Sigmoid colon (tissue), 6 donors: ENCODE measurements at regions not wholly inside any gene's neighbourhood (a gene's known extent, or its start where the extent isn't known, plus 50 kb on each side); places are given as distances from the start of the nearest gene placed in this dataset.

Experiments used
- DNase-seq: peaks from one replicate; pipeline ENCODE4 v3.0.0-alpha.2; 2019
- H3K27ac ChIP-seq, 4 donors: fragments of 200-600 bp; sonication (generic); one replicate each; pipeline ENCODE4 v1.5.1; 2016 to 2019; ENCODE audit warnings: mild to moderate bottlenecking in 1 of 4
- H3K27me3 ChIP-seq, 3 donors: fragments of 200-600 bp; sonication (generic); one replicate each; pipeline ENCODE4 v1.5.1; 2019; ENCODE audit warnings: mild to moderate bottlenecking in 1 of 3
- H3K36me3 ChIP-seq, 4 donors: fragments of 200-600 bp; sonication (generic); one replicate each; pipeline ENCODE4 v1.5.1; 2016 to 2019
- H3K4me1 ChIP-seq, 4 donors: fragments of 200-600 bp; sonication (generic); one replicate each; pipeline ENCODE4 v1.5.1; 2017 to 2019
- H3K4me3 ChIP-seq, 4 donors: fragments of 200-600 bp; sonication (generic); one replicate each; pipeline ENCODE4 v1.5.1; 2017 to 2019; ENCODE audit warnings: mild to moderate bottlenecking in 2 of 4, moderate library complexity in 1 of 4
- H3K9me3 ChIP-seq, 4 donors: fragments of 200-600 bp in 3 of 4; sonication (generic) in 3 of 4; one replicate each; pipeline versions ENCODE4 v1.5.1 to v1.6.1; 2013 to 2019
- EP300 ChIP-seq, 4 donors: sonication (generic); formaldehyde crosslinking; IDR thresholded peaks; one replicate each; pipeline ENCODE4 v1.6.1; 2017; ENCODE audit warnings: antibody characterized with exemption in 4 of 4
- POLR2A ChIP-seq, 2 donors: fragments of 450-650 bp; IDR thresholded peaks; one replicate each; pipeline ENCODE4 v1.6.1; 2016; ENCODE audit warnings: antibody characterized with exemption in 2 of 2, mild to moderate bottlenecking in 2 of 2, moderate library complexity in 2 of 2
- POLR2AphosphoS5 ChIP-seq, 4 donors: sonication (generic); formaldehyde crosslinking; IDR thresholded peaks; one replicate each; pipeline ENCODE4 v1.6.1; 2017; ENCODE audit warnings: antibody characterized with exemption in 4 of 4
- WGBS, 2 donors: extraction: QIAGEN DNeasy Blood & Tissue Kit; methylation state at CpG; one replicate each; pipeline ENCODE4 v1.1.7; 2013; 5-methylcytosine and 5-hydroxymethylcytosine counted together
- intact Hi-C: fragments of 100-400 bp; cut with DNase I; formaldehyde crosslinking; loops from one replicate; pipeline ENCODE4 v1.15.1; 2023
- TF ChIP-seq, protein P1 (sequence below), 4 experiments: fragments of 450-650 bp in 3 of 4; fragments of 200-600 bp in 1 of 4; IDR thresholded peaks; one replicate each; pipeline ENCODE4 v1.5.1; 2016 to 2019; ENCODE audit warnings: antibody characterized with exemption in 4 of 4, mild to moderate bottlenecking in 3 of 4, moderate library complexity in 2 of 4
- donor health status: healthy with polysubstance abuse.
- donor health status: healthy.

DNA sequence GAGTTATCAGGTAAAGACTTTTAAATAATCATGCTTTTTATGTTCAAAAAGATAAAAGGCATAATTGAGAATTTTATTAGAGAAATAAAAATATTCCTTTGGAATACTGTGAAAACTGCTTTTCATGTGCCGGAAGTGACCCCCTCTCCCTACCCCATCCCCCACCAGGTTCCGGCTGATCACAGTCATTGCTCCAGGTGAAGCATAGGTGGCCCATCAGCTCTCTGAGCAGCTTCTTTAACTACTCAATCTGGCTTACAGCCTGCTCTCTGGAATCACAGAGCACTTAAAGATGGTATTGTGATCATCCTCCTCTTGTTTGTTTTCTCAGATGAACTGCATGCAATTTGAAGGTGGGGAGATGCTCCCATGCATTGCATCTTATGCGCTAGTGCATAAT lies 257.7 kb downstream of the EN1 start:
- TF ChIP-seq, protein P1, sequence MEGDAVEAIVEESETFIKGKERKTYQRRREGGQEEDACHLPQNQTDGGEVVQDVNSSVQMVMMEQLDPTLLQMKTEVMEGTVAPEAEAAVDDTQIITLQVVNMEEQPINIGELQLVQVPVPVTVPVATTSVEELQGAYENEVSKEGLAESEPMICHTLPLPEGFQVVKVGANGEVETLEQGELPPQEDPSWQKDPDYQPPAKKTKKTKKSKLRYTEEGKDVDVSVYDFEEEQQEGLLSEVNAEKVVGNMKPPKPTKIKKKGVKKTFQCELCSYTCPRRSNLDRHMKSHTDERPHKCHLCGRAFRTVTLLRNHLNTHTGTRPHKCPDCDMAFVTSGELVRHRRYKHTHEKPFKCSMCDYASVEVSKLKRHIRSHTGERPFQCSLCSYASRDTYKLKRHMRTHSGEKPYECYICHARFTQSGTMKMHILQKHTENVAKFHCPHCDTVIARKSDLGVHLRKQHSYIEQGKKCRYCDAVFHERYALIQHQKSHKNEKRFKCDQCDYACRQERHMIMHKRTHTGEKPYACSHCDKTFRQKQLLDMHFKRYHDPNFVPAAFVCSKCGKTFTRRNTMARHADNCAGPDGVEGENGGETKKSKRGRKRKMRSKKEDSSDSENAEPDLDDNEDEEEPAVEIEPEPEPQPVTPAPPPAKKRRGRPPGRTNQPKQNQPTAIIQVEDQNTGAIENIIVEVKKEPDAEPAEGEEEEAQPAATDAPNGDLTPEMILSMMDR (IDR thresholded peaks at IDR 0.05), result no peak
- TF ChIP-seq POLR2A (IDR thresholded peaks at IDR 0.05), result no peak
- no peak for TF ChIP-seq POLR2AphosphoS5 (IDR thresholded peaks at IDR 0.05)
- no peak for TF ChIP-seq EP300 (IDR thresholded peaks at IDR 0.05)
- no peaks in the 10 kb centered on the region for H3K9me3 ChIP-seq
- WGBS, 2 donors, result 82 to 91% methylated on average over 3 of the region's 3 CpGs
- no peaks in the 10 kb centered on the region for H3K36me3 ChIP-seq
- H3K27me3 ChIP-seq, result no peaks in the 10 kb centered on the region
- H3K4me1 ChIP-seq, result no peaks in the 10 kb centered on the region
- intact Hi-C loops, result no loop called here
- H3K4me3 ChIP-seq, result no peak overlapping the region
- H3K27ac ChIP-seq, result no peak overlapping the region
- DNase-seq, result no peak

DNA sequence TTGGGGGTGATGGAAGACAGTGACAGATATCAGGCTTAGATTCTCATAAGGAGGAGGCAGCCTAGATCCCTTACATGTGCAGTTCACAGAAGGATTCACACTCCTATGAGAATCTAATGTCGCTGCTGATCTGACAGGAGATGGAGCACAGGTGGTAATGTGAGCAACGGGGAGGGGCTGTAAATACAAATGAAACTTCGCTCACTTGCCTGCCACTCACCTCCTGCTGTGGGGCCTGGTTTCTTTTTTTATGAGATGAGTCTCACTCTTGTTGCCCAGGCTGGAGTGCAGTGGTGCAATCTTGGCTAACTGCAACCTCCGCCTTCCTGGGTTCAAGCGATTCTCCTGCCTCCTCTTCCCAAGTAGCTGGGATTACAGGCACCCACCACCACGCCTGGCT lies 258.6 kb downstream of the EN1 start:
- TF ChIP-seq POLR2A (IDR thresholded peaks at IDR 0.05), result no peak
- TF ChIP-seq, protein P1 (IDR thresholded peaks at IDR 0.05), result no peak
- no peak for TF ChIP-seq EP300 (IDR thresholded peaks at IDR 0.05)
- DNase-seq, result no peak
- H3K36me3 ChIP-seq, result no peaks in the 10 kb centered on the region
- WGBS, 2 donors, result 70 to 77% methylated on average over 6 of the region's 6 CpGs
- H3K9me3 ChIP-seq, result no peaks in the 10 kb centered on the region
- no peaks in the 10 kb centered on the region for H3K27me3 ChIP-seq
- H3K27ac ChIP-seq, result no peak overlapping the region
- no peak overlapping the region for H3K4me3 ChIP-seq
- no peaks in the 10 kb centered on the region for H3K4me1 ChIP-seq
- intact Hi-C loops, result no loop called here

DNA sequence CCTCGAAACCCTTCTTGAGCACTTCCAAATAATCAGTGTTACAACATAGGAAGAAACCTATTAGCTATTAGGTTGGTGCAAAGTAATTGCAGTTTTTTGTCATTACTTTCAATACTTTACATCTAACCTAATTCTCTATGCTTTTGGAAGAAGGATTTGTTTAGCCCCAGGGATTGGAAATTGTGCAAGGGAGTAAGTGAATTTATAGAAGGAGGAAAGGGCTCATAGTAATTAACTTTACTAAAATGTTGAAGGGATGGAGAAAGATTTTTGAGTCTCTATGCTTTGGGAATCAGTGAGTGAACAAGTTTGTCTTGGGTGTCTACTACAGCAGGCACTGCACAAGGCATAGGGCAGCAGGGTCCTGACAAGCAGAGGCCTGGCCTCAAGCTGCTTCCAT lies 261.1 kb downstream of the EN1 start:
- DNase-seq, result no peak
- 84 to 88% methylated on average over 1 of the region's 1 CpG for WGBS, 2 donors
- intact Hi-C loops, result no loop called here

DNA sequence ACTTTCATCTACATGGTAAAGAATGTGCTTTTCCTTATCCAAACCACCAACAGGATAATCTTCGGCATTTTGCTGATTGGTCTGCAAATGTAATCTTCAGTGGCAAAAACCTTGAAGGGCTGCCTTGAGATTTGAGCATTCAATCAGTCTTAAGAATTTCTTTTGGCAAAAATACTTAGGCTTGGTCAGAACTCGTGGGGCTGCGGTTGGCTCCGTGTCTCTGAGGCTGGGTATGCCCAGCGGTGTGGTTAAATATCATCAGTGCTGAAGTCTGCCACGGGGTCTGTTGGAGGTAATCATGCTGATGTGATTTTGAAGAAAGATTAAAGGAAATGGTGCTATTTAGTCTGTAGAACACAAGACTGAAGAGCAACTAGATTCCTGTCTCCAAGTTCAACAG lies 262.6 kb downstream of the EN1 start:
- no peaks in the 10 kb centered on the region for H3K4me1 ChIP-seq
- intact Hi-C loops, result no loop called here
- TF ChIP-seq, protein P1 (IDR thresholded peaks at IDR 0.05), result no peak
- TF ChIP-seq POLR2AphosphoS5 (IDR thresholded peaks at IDR 0.05) (no peak), EP300 (IDR thresholded peaks at IDR 0.05) (no peak), POLR2A (IDR thresholded peaks at IDR 0.05) (no peak)
- H3K4me3 ChIP-seq, result no peak overlapping the region
- no peak for DNase-seq
- H3K36me3 ChIP-seq, result no peaks in the 10 kb centered on the region
- 88 to 90% methylated on average over 6 of the region's 6 CpGs for WGBS, 2 donors
- no peaks in the 10 kb centered on the region for H3K27me3 ChIP-seq
- no peak overlapping the region for H3K27ac ChIP-seq
- no peaks in the 10 kb centered on the region for H3K9me3 ChIP-seq

More for the DNA sequence above, 261.1 kb downstream of the EN1 start:
- no peaks in the 10 kb centered on the region for H3K36me3 ChIP-seq
- H3K27me3 ChIP-seq, result no peaks in the 10 kb centered on the region
- no peaks in the 10 kb centered on the region for H3K9me3 ChIP-seq
- no peaks in the 10 kb centered on the region for H3K4me1 ChIP-seq
- no peak overlapping the region for H3K4me3 ChIP-seq
- no peak overlapping the region for H3K27ac ChIP-seq
- no peak for TF ChIP-seq POLR2AphosphoS5 (IDR thresholded peaks at IDR 0.05)
- no peak for TF ChIP-seq POLR2A (IDR thresholded peaks at IDR 0.05)
- TF ChIP-seq, protein P1 (IDR thresholded peaks at IDR 0.05), result no peak
- no peak for TF ChIP-seq EP300 (IDR thresholded peaks at IDR 0.05)

DNA sequence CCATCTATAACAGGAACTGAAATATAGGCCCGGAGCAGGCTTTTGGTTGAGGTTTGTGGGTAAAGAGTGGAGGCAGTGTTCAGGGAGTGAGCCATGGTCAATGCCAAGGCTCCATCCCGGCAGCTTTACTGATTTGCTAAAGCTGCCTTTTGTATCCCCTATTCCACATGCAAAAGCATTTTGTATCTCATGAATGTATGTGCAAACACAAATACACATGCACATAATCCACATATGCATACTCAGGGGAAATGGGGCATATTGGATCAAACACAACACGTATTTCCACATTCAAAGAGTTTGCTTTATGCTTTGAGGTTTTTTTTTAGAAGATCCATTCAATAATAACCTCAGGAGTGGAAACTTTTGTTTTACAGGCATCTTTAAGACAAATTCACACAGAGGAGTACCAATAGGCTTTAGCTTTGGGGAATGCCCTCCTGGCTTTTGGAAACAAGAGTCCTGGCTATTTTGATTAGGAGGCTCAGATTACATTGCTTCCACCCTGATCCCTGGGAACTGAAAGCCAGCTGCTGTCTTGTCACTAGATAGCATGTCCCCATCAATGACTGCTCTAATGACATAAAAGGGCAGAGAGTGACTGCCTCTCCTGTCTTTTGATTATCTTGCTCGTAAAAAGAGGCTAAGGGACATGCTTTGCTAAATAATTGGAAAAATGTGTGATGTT lies 263.2 kb downstream of the EN1 start:
- H3K4me1 ChIP-seq, result no peaks in the 10 kb centered on the region
- H3K36me3 ChIP-seq, result no peaks in the 10 kb centered on the region
- no peaks in the 10 kb centered on the region for H3K9me3 ChIP-seq
- no peak for DNase-seq
- no peak overlapping the region for H3K27ac ChIP-seq
- 75 to 85% methylated on average over 4 of the region's 4 CpGs for WGBS, 2 donors
- intact Hi-C loops, result no loop called here
- H3K27me3 ChIP-seq, result no peaks in the 10 kb centered on the region
- no peak overlapping the region for H3K4me3 ChIP-seq
- TF ChIP-seq POLR2A (IDR thresholded peaks at IDR 0.05) (no peak), POLR2AphosphoS5 (IDR thresholded peaks at IDR 0.05) (no peak), EP300 (IDR thresholded peaks at IDR 0.05) (no peak)
- TF ChIP-seq, protein P1 (IDR thresholded peaks at IDR 0.05), result no peak
